Astrocyte (in vitro differentiated cells and primary cell): ENCODE measurements at regions not wholly inside any gene's neighbourhood (a gene's known extent, or its start where the extent isn't known, plus 50 kb on each side); places are given as distances from the start of the nearest gene placed in this dataset.

Experiments used
- CTCF ChIP-seq: IDR thresholded peaks from 2 replicates; pipeline ENCODE4 v1.5.1; 2011; ENCODE audit warnings: low read depth, mild to moderate bottlenecking, inconsistent platforms, low read length, moderate library complexity; ENCODE audit not compliant: insufficient read depth
- EZH2 ChIP-seq: IDR thresholded peaks from 2 replicates; pipeline ENCODE4 v1.6.1; 2012; ENCODE audit warnings: mild to moderate bottlenecking, low read length, inconsistent platforms; ENCODE audit not compliant: insufficient read depth

- TF ChIP-seq CTCF (no peak), EZH2 (no peak)
These were observed 358.7 kb upstream of the NR3C2 start for GRCh38 chr4:148800940-148801339.
